LNCaP clone FGC (cell line): ENCODE measurements at regions not wholly inside any gene's neighbourhood (a gene's known extent, or its start where the extent isn't known, plus 50 kb on each side); places are given as distances from the start of the nearest gene placed in this dataset.

Source experiments
- DNase-seq: peaks from one replicate; pipeline ENCODE4 v3.0.0-alpha.2; 2011; ENCODE audit warnings: low read depth
- H3K4me3 ChIP-seq: 2 replicates; pipeline ENCODE4 v1.5.1; 2011; ENCODE audit warnings: mild to moderate bottlenecking, low read depth, low read length, control low read depth
- CTCF ChIP-seq: IDR thresholded peaks from 2 replicates; pipeline ENCODE4 v1.5.1; 2012; ENCODE audit warnings: mild to moderate bottlenecking; ENCODE audit not compliant: control insufficient read depth, insufficient read depth; ENCODE audit errors: extremely low read depth

- DNase-seq = no peak
- H3K4me3 ChIP-seq = no peak overlapping the region
- TF ChIP-seq CTCF = no peak
Measured at GRCh38 chr13:86945584-86945983, 725.6 kb upstream of the SLITRK5 start.

- no peak for TF ChIP-seq CTCF
- no peak overlapping the region for H3K4me3 ChIP-seq
- no peak for DNase-seq
Measured at GRCh38 chr13:86946734-86947133, 724.4 kb upstream of the SLITRK5 start.

- H3K4me3 ChIP-seq = no peak overlapping the region
- TF ChIP-seq CTCF = no peak
- DNase-seq = no peak
Measured at GRCh38 chr13:86954341-86954740, 716.8 kb upstream of the SLITRK5 start.

GRCh38 chr13:86960876-86961275 is 710.3 kb upstream of the SLITRK5 start:
- TF ChIP-seq CTCF = no peak
- DNase-seq = no peak
- H3K4me3 ChIP-seq = no peak overlapping the region

- TF ChIP-seq CTCF = no peak
- DNase-seq = no peak
- H3K4me3 ChIP-seq = no peak overlapping the region
Measured at GRCh38 chr13:86974251-86974994, 696.7 kb upstream of the SLITRK5 start.

- no peak for TF ChIP-seq CTCF
- H3K4me3 ChIP-seq = no peak overlapping the region
- no peak for DNase-seq
Measured at GRCh38 chr13:86974995-86975328, 696.2 kb upstream of the SLITRK5 start.
